ENCODE measurements at regions not wholly inside any gene's neighbourhood (a gene's known extent, or its start where the extent isn't known, plus 50 kb on each side); places are given as distances from the start of the nearest gene placed in this dataset.

DNA sequence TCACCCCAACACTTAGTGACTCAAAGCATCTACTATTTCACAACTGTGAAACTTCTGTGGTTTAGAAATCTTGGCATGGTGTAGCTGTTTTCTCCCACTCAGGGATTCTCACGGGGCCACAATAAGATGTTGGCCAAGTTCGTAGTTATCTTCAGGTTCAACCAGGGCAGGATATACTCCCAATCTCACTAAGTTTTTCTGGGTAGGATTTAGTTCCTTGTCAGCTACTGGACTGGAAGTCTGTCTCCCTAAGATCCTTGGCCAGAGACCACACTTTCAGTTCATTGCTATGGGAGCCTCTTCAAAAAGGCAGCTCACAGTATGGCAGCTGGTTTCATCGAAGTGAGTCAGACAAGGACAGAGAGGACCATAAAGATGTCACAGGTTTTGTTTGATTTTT lies 111.7 kb upstream of the PDHA2 start:
- POLR2A ChIA-PET: no interaction called here
- CTCF ChIA-PET: no interaction called here
- Histone ChIP-seq H3K4me1 (ENCODE audit: insufficient read depth, low read length) (no peaks in the 10 kb centered on the region), H3K4me3 (ENCODE audit: low read length) (no peak overlapping the region), H3K9me3 (ENCODE audit: control insufficient read depth in 1 of 2, insufficient read depth in 1 of 2, low read length in 2 of 2) (peaks cover 0 to 5% of the 10 kb centered on the region in 2 experiments), H3K27ac (ENCODE audit: low read depth in 1 of 2, low read length in 2 of 2) (no peak overlapping the region), H3K27me3 (ENCODE audit: control insufficient read depth in 1 of 2, insufficient read depth in 2 of 2, low read length in 2 of 2) (no peaks in the 10 kb centered on the region), H3K36me3 (ENCODE audit: insufficient read depth, low read length) (no peaks in the 10 kb centered on the region)
- intact Hi-C loops (cut with DNase I, micrococcal nuclease): no loop called here
- Mint-ChIP-seq H3K4me3 (no peak overlapping the region), H3K27me3 (no peaks in the 10 kb centered on the region), H3K4me1 (ENCODE audit: low read depth) (no peaks in the 10 kb centered on the region), H3K36me3 (ENCODE audit: low read depth) (no peaks in the 10 kb centered on the region), H3K27ac (no peak overlapping the region), H3K9me3 (no peaks in the 10 kb centered on the region)
- no peak for ATAC-seq (ENCODE audit: poor library complexity)
- DNase-seq: no peak
- TF ChIP-seq, protein P1, sequence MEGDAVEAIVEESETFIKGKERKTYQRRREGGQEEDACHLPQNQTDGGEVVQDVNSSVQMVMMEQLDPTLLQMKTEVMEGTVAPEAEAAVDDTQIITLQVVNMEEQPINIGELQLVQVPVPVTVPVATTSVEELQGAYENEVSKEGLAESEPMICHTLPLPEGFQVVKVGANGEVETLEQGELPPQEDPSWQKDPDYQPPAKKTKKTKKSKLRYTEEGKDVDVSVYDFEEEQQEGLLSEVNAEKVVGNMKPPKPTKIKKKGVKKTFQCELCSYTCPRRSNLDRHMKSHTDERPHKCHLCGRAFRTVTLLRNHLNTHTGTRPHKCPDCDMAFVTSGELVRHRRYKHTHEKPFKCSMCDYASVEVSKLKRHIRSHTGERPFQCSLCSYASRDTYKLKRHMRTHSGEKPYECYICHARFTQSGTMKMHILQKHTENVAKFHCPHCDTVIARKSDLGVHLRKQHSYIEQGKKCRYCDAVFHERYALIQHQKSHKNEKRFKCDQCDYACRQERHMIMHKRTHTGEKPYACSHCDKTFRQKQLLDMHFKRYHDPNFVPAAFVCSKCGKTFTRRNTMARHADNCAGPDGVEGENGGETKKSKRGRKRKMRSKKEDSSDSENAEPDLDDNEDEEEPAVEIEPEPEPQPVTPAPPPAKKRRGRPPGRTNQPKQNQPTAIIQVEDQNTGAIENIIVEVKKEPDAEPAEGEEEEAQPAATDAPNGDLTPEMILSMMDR (IDR thresholded peaks at IDR 0.05): no peak

DNA sequence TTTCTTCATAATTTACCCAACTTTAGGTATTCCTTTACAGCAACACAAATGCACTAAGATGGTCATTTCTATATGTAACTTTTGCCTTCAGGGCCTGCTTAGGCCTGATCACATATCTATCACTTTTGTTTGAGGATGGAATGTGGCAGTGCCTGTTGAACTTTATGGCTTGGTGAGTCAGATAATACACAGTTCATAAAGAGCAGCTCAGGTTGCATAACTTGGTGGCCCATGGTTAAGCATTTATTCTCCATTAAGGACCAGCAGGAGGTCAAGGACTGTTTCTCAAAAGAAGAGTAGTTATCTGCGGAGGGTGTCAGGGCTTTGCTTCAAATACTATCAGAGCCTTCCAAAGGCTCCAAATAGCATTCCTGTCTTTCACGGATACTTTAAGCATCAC lies 124.1 kb upstream of the PDHA2 start:
- no peak for ATAC-seq (ENCODE audit: poor library complexity)
- DNase-seq: no peak
- Mint-ChIP-seq H3K9me3 (peaks cover 7% of the 10 kb centered on the region), H3K36me3 (ENCODE audit: low read depth) (no peaks in the 10 kb centered on the region), H3K4me3 (no peak overlapping the region), H3K4me1 (ENCODE audit: low read depth) (no peaks in the 10 kb centered on the region), H3K27me3 (no peaks in the 10 kb centered on the region), H3K27ac (no peak overlapping the region)
- H3K27me3 ChIP-seq (ENCODE audit: control insufficient read depth in 1 of 2, insufficient read depth in 2 of 2, low read length in 2 of 2): no peaks in the 10 kb centered on the region
- ChIA-PET POLR2A (no interaction called here), CTCF (no interaction called here)
- H3K4me1 ChIP-seq (ENCODE audit: insufficient read depth, low read length): no peaks in the 10 kb centered on the region
- TF ChIP-seq, protein P1 (IDR thresholded peaks at IDR 0.05): no peak
- H3K9me3 ChIP-seq (ENCODE audit: control insufficient read depth in 1 of 2, insufficient read depth in 1 of 2, low read length in 2 of 2): no peaks in the 10 kb centered on the region
- no peak overlapping the region for H3K27ac ChIP-seq (ENCODE audit: low read depth in 1 of 2, low read length in 2 of 2)
- H3K36me3 ChIP-seq (ENCODE audit: insufficient read depth, low read length): no peaks in the 10 kb centered on the region
- intact Hi-C loops (cut with DNase I, micrococcal nuclease): no loop called here
- H3K4me3 ChIP-seq (ENCODE audit: low read length): no peak overlapping the region

DNA sequence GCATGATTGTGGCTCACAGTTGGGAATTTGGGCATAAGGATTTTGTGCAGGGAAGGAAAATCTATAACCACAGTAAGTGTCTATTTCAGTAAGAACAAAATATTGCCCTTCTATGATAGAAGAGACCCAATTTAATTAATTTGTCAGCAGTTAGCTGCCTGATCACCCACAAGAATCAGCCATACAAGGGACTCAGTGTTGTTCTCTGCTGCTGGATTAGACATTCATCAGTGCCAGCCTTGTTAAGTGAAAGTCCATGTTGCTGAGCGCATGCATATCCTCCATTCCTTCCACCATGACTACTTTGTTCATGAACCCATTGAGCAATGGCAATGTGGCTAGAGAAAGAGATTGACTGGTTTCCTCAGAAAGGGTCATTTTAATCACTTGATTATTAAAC lies 125.3 kb upstream of the PDHA2 start:
- Histone ChIP-seq H3K4me3 (ENCODE audit: low read length) (no peak overlapping the region), H3K4me1 (ENCODE audit: insufficient read depth, low read length) (no peaks in the 10 kb centered on the region), H3K36me3 (ENCODE audit: insufficient read depth, low read length) (no peaks in the 10 kb centered on the region), H3K27me3 (ENCODE audit: control insufficient read depth in 1 of 2, insufficient read depth in 2 of 2, low read length in 2 of 2) (no peaks in the 10 kb centered on the region), H3K9me3 (ENCODE audit: control insufficient read depth in 1 of 2, insufficient read depth in 1 of 2, low read length in 2 of 2) (no peaks in the 10 kb centered on the region), H3K27ac (ENCODE audit: low read depth in 1 of 2, low read length in 2 of 2) (no peak overlapping the region)
- H3K9me3 Mint-ChIP-seq: peaks cover 7% of the 10 kb centered on the region
- ChIA-PET CTCF (no interaction called here), POLR2A (no interaction called here)
- H3K27ac Mint-ChIP-seq: no peak overlapping the region
- TF ChIP-seq, protein P1 (IDR thresholded peaks at IDR 0.05): no peak
- H3K36me3 Mint-ChIP-seq (ENCODE audit: low read depth): no peaks in the 10 kb centered on the region
- intact Hi-C loops (cut with DNase I, micrococcal nuclease): no loop called here
- H3K4me3 Mint-ChIP-seq: no peak overlapping the region
- ATAC-seq (ENCODE audit: poor library complexity) (no peak), DNase-seq (no peak)
- no peaks in the 10 kb centered on the region for H3K27me3 Mint-ChIP-seq
- no peaks in the 10 kb centered on the region for H3K4me1 Mint-ChIP-seq (ENCODE audit: low read depth)
